ENCODE measurements at regions not wholly inside any gene's neighbourhood (a gene's known extent, or its start where the extent isn't known, plus 50 kb on each side); places are given as distances from the start of the nearest gene placed in this dataset.

DNA sequence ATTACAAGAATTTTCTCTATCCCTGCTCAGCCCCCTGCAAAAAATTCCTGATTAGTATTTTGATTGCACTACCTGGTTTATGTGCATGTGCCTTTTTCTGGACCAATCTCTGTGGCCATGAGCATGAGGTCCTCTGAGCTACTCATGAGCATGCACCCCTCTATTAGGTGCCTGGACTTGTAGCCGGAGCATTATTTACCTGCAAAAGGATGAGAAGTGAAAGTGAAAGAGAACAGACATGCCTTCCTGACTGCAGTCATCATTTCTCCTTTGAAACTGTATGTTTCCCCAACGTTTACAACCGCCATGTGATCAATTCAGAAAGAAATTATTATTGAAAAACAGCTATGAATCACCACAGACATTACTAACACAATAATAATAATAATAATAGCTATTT, 1008.8 kb downstream of the ROBO2 start:
- Histone ChIP-seq H3K27ac (ENCODE audit: low read depth in 2 of 2, low read length in 2 of 2) (no peak overlapping the region), H3K4me3 (ENCODE audit: low read length in 3 of 3) (no peak overlapping the region), H3K27me3 (ENCODE audit: control insufficient read depth, insufficient read depth, low read length) (no peaks in the 10 kb centered on the region), H3K9me3 (ENCODE audit: control insufficient read depth in 2 of 3, insufficient read depth in 1 of 3, low read length in 3 of 3) (no peaks in the 10 kb centered on the region), H3K4me1 (ENCODE audit: control insufficient read depth in 2 of 3, insufficient read depth in 2 of 3, low read depth in 1 of 3, low read length in 3 of 3) (no peaks in the 10 kb centered on the region), H3K36me3 (ENCODE audit: control insufficient read depth in 2 of 3, insufficient read depth in 3 of 3, low read length in 3 of 3) (no peaks in the 10 kb centered on the region), H3K9ac (ENCODE audit: low read length in 3 of 3) (no peak overlapping the region)
- intact Hi-C loops (cut with DNase I), result no loop called here
- FAIRE-seq, result no peak
- TF ChIP-seq, protein P1, sequence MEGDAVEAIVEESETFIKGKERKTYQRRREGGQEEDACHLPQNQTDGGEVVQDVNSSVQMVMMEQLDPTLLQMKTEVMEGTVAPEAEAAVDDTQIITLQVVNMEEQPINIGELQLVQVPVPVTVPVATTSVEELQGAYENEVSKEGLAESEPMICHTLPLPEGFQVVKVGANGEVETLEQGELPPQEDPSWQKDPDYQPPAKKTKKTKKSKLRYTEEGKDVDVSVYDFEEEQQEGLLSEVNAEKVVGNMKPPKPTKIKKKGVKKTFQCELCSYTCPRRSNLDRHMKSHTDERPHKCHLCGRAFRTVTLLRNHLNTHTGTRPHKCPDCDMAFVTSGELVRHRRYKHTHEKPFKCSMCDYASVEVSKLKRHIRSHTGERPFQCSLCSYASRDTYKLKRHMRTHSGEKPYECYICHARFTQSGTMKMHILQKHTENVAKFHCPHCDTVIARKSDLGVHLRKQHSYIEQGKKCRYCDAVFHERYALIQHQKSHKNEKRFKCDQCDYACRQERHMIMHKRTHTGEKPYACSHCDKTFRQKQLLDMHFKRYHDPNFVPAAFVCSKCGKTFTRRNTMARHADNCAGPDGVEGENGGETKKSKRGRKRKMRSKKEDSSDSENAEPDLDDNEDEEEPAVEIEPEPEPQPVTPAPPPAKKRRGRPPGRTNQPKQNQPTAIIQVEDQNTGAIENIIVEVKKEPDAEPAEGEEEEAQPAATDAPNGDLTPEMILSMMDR (IDR thresholded peaks at IDR 0.05; ENCODE audit: borderline replicate concordance, extremely low read depth, insufficient read depth), result no peak
- no peak for DNase-seq

DNA sequence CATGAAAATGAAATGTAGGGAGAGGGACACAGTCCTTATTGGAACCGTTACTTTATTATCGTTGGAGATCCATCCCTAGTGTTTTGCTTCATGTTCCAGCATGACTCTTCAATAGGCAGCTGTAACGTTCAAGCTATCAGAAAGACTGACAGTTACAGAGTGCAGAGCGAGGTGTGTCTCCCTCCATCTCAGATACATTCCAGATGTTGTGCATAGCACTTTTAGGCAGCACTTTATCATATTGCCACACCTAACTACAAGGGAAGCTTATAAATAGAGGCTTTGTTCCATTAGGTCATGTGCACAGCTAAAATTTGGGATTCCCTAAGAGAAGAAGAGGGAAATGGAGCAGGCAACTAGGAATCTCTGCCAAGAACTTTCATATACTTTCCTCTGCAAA, 1009.6 kb downstream of the ROBO2 start:
- TF ChIP-seq, protein P1 (IDR thresholded peaks at IDR 0.05; ENCODE audit: borderline replicate concordance, extremely low read depth, insufficient read depth), result no peak
- no peaks in the 10 kb centered on the region for H3K36me3 ChIP-seq (ENCODE audit: control insufficient read depth in 2 of 3, insufficient read depth in 3 of 3, low read length in 3 of 3)
- intact Hi-C loops (cut with DNase I), result no loop called here
- no peak for DNase-seq
- no peak overlapping the region for H3K4me3 ChIP-seq (ENCODE audit: low read length in 3 of 3)
- no peaks in the 10 kb centered on the region for H3K27me3 ChIP-seq (ENCODE audit: control insufficient read depth, insufficient read depth, low read length)
- no peaks in the 10 kb centered on the region for H3K9me3 ChIP-seq (ENCODE audit: control insufficient read depth in 2 of 3, insufficient read depth in 1 of 3, low read length in 3 of 3)
- H3K9ac ChIP-seq (ENCODE audit: low read length in 3 of 3), result no peak overlapping the region
- no peaks in the 10 kb centered on the region for H3K4me1 ChIP-seq (ENCODE audit: control insufficient read depth in 2 of 3, insufficient read depth in 2 of 3, low read depth in 1 of 3, low read length in 3 of 3)
- no peak overlapping the region for H3K27ac ChIP-seq (ENCODE audit: low read depth in 2 of 2, low read length in 2 of 2)
- FAIRE-seq, result no peak

DNA sequence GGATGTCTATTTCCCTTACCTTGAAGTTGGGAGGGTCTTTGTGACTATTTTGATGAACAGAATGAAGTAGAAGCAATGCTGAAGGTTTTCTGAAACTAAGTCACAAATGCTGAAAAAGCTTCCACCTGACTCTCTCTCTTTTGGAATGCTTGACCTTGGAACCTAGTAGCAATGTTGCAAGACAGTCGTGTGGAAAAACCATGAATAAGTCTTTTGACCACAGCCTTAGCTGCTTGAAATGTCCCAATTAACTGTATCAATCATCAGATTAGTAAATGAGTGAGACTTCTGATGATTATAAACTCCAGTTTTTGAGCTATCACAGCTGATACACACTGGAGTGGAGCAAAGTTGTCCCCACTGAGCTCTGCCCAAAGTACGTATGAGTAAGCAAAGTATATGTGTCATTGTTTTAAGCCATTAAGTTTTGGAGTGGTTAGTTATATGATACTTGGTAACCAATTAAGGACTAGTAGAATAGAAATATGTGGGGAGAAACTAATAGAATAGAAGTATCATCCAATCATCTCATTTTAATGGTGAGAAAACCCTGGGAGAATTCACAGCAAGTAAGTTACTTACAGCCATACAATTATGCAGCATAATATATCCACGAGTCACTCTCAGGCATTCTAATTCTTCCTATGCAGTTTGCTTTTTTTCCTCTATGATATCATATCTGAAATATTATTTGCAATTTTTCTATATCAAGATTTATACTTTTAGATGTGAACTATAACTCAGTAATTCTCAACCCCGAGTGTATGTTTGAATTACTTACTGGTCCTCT, 1010.6 kb downstream of the ROBO2 start:
- Histone ChIP-seq H3K4me1 (ENCODE audit: control insufficient read depth in 2 of 3, insufficient read depth in 2 of 3, low read depth in 1 of 3, low read length in 3 of 3) (no peaks in the 10 kb centered on the region), H3K27ac (ENCODE audit: low read depth in 2 of 2, low read length in 2 of 2) (no peak overlapping the region), H3K27me3 (ENCODE audit: control insufficient read depth, insufficient read depth, low read length) (no peaks in the 10 kb centered on the region), H3K9ac (ENCODE audit: low read length in 3 of 3) (no peak overlapping the region), H3K9me3 (ENCODE audit: control insufficient read depth in 2 of 3, insufficient read depth in 1 of 3, low read length in 3 of 3) (no peaks in the 10 kb centered on the region), H3K4me3 (ENCODE audit: low read length in 3 of 3) (no peak overlapping the region), H3K36me3 (ENCODE audit: control insufficient read depth in 2 of 3, insufficient read depth in 3 of 3, low read length in 3 of 3) (no peaks in the 10 kb centered on the region)
- TF ChIP-seq, protein P1 (IDR thresholded peaks at IDR 0.05; ENCODE audit: borderline replicate concordance, extremely low read depth, insufficient read depth), result no peak
- FAIRE-seq (no peak), DNase-seq (no peak)
- intact Hi-C loops (cut with DNase I), result no loop called here

DNA sequence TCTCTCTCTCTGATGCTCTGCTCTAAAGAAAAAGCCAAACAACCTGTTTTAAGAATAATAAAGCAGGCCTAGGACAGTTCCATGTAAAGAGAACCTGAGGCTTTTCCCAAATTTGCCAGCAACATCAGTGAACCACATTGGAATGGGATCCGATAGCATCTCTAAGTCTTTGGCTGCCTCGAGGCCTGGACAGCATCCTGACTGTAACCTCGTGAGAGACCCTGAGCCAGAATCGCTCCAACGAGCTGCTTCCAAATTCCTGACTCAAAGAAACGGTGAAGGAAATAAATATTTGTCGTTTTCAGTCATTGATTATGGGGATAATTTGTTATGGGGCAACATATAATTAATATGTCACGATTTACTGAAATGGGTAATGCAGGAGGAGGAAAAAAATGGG, 1012.8 kb downstream of the ROBO2 start:
- Histone ChIP-seq H3K9ac (ENCODE audit: low read length in 3 of 3) (no peak overlapping the region), H3K36me3 (ENCODE audit: control insufficient read depth in 2 of 3, insufficient read depth in 3 of 3, low read length in 3 of 3) (no peaks in the 10 kb centered on the region), H3K27ac (ENCODE audit: low read depth in 2 of 2, low read length in 2 of 2) (no peak overlapping the region), H3K4me3 (ENCODE audit: low read length in 3 of 3) (no peak overlapping the region), H3K27me3 (ENCODE audit: control insufficient read depth, insufficient read depth, low read length) (no peaks in the 10 kb centered on the region), H3K4me1 (ENCODE audit: control insufficient read depth in 2 of 3, insufficient read depth in 2 of 3, low read depth in 1 of 3, low read length in 3 of 3) (no peaks in the 10 kb centered on the region), H3K9me3 (ENCODE audit: control insufficient read depth in 2 of 3, insufficient read depth in 1 of 3, low read length in 3 of 3) (no peaks in the 10 kb centered on the region)
- no peak for DNase-seq
- no peak for FAIRE-seq
- intact Hi-C loops (cut with DNase I), result no loop called here
- TF ChIP-seq, protein P1 (IDR thresholded peaks at IDR 0.05; ENCODE audit: borderline replicate concordance, extremely low read depth, insufficient read depth), result no peak
